ENCODE measurements at regions not wholly inside any gene's neighbourhood (a gene's known extent, or its start where the extent isn't known, plus 50 kb on each side); places are given as distances from the start of the nearest gene placed in this dataset.

- intact Hi-C loops (cut with micrococcal nuclease), result no loop called here
- no peak for TF ChIP-seq NONO (IDR thresholded peaks at IDR 0.05; ENCODE audit: low read depth in 2 of 2, low read length in 1 of 2)
- no TSS peak for BruUV-seq (replicated peaks)
- Histone ChIP-seq H3K9ac (ENCODE audit: insufficient read depth in 1 of 2, low read depth in 2 of 2, low read length in 2 of 2) (no peak overlapping the region), H3K79me2 (ENCODE audit: control insufficient read depth, insufficient read depth, low read length) (no peaks in the 10 kb centered on the region), H2AFZ (ENCODE audit: low read depth, low read length) (no peak overlapping the region), H3K9me3 (replicated peaks; ENCODE audit: control insufficient read depth, insufficient read depth, low read depth, low read length) (no peaks in the 10 kb centered on the region), H3K36me3 (ENCODE audit: control insufficient read depth, insufficient read depth, low read length) (no peaks in the 10 kb centered on the region), H3K4me2 (ENCODE audit: insufficient read depth, low read length) (no peak overlapping the region), H3K4me1 (replicated peaks in 1 of 2; ENCODE audit: control insufficient read depth in 2 of 2, insufficient read depth in 2 of 2, low read length in 2 of 2) (no peaks in the 10 kb centered on the region), H3K27ac (ENCODE audit: extremely low read depth, low read depth, low read length) (no peak overlapping the region), H4K20me1 (replicated peaks; ENCODE audit: control insufficient read depth, insufficient read depth, low read length) (no peaks in the 10 kb centered on the region), H3K9me1 (ENCODE audit: control insufficient read depth, insufficient read depth, low read length) (no peaks in the 10 kb centered on the region), H3K27me3 (ENCODE audit: control insufficient read depth in 2 of 2, insufficient read depth in 2 of 2, low read length in 2 of 2) (no peaks in the 10 kb centered on the region; a peak in 1 of 5 replicates), H3K4me3 (no peak overlapping the region)
- ChIA-PET POLR2A (interaction anchor here (0.6 kb wide), 1 partner anchor 391 kb away, joined by 4 read pairs; no protein-coding TSS in a partner anchor), CTCF (ENCODE audit: low intra/inter-chr PET ratio) (no interaction called here)
- under 1% methylated on average over 8 of the region's 8 CpGs for WGBS (ENCODE audit: insufficient coverage, low coverage, missing lambda C conversion rate)
- DNase-seq (ENCODE audit: extremely low read depth in 1 of 4, low spot score in 3 of 4) (no peak), FAIRE-seq (no peak), ATAC-seq (no peak)
- in situ Hi-C loops (cut with MboI), result no loop called here
Measured at GRCh38 chr2:122164964-122165363, 409.5 kb downstream of the TSN start.

- DNase-seq (ENCODE audit: extremely low read depth in 1 of 4, low spot score in 3 of 4) (no peak), FAIRE-seq (no peak), ATAC-seq (no peak)
- ChIA-PET POLR2A (no interaction called here), CTCF (ENCODE audit: low intra/inter-chr PET ratio) (no interaction called here)
- Histone ChIP-seq H2AFZ (ENCODE audit: low read depth, low read length) (no peak overlapping the region), H3K9me1 (ENCODE audit: control insufficient read depth, insufficient read depth, low read length) (no peaks in the 10 kb centered on the region), H3K27ac (ENCODE audit: extremely low read depth, low read depth, low read length) (no peak overlapping the region), H3K36me3 (ENCODE audit: control insufficient read depth, insufficient read depth, low read length) (no peaks in the 10 kb centered on the region), H3K4me3 (no peak overlapping the region), H4K20me1 (replicated peaks; ENCODE audit: control insufficient read depth, insufficient read depth, low read length) (no peaks in the 10 kb centered on the region), H3K4me2 (ENCODE audit: insufficient read depth, low read length) (no peak overlapping the region), H3K79me2 (ENCODE audit: control insufficient read depth, insufficient read depth, low read length) (no peaks in the 10 kb centered on the region), H3K4me1 (replicated peaks in 1 of 2; ENCODE audit: control insufficient read depth in 2 of 2, insufficient read depth in 2 of 2, low read length in 2 of 2) (no peaks in the 10 kb centered on the region), H3K9ac (ENCODE audit: insufficient read depth in 1 of 2, low read depth in 2 of 2, low read length in 2 of 2) (no peak overlapping the region), H3K27me3 (ENCODE audit: control insufficient read depth in 2 of 2, insufficient read depth in 2 of 2, low read length in 2 of 2) (no peaks in the 10 kb centered on the region; a peak in 2 of 5 replicates), H3K9me3 (replicated peaks; ENCODE audit: control insufficient read depth, insufficient read depth, low read depth, low read length) (no peaks in the 10 kb centered on the region)
- WGBS (ENCODE audit: insufficient coverage, low coverage, missing lambda C conversion rate), result 5% methylated on average over 5 of the region's 5 CpGs
- in situ Hi-C loops (cut with MboI) (no loop called here), intact Hi-C loops (cut with micrococcal nuclease) (no loop called here)
- no TSS peak for BruUV-seq (replicated peaks)
- TF ChIP-seq DEAF1 (CRISPR knock-in tag; IDR thresholded peaks at IDR 0.05) (no peak), POLR2G (IDR thresholded peaks at IDR 0.05; ENCODE audit: low read depth, low read length) (no peak), MEIS2 (IDR thresholded peaks at IDR 0.05; ENCODE audit: partially characterized antibody) (peak; percentile 27), GABPB1 (CRISPR knock-in tag; IDR thresholded peaks at IDR 0.05) (no peak), FOSL1 (tag; conservative IDR thresholded peaks at IDR 0.05) (no peak), MAFK (IDR thresholded peaks at IDR 0.05; ENCODE audit: low read length) (no peak), PBX2 (CRISPR knock-in tag; IDR thresholded peaks at IDR 0.05; ENCODE audit: low read depth) (no peak), PBX2 (tag; conservative IDR thresholded peaks at IDR 0.05; ENCODE audit: low read depth) (0 out of 2 replicates have a peak, but pooled peaks have one; percentile 25), CREB1 (IDR thresholded peaks at IDR 0.05) (no peak), CREB1 (CRISPR knock-in tag; IDR thresholded peaks at IDR 0.05) (no peak)
Measured at GRCh38 chr2:122166820-122167219, 411.4 kb downstream of the TSN start.
